Vagina (tissue), 2 donors: ENCODE measurements at regions not wholly inside any gene's neighbourhood (a gene's known extent, or its start where the extent isn't known, plus 50 kb on each side); places are given as distances from the start of the nearest gene placed in this dataset.
"Not testable (repeated sequence)": the region's sequence is repeated elsewhere in the genome, so short reads cannot be mapped to it uniquely, and the experiment has no call there.

Source experiments
- DNase-seq, 2 donors: peaks; one replicate each; pipeline ENCODE4 v3.0.0-alpha.2; 2017; ENCODE audit errors: extremely low spot score in 2 of 2
- H3K27ac ChIP-seq: fragments of 200-600 bp; sonication (generic); one replicate; pipeline ENCODE4 v1.5.1; 2019
- H3K27me3 ChIP-seq: fragments of 200-600 bp; sonication (generic); one replicate; pipeline ENCODE4 v1.5.1; 2019
- H3K36me3 ChIP-seq, 2 donors: fragments of 200-600 bp; sonication (generic); one replicate each; pipeline ENCODE4 v1.5.1; 2017 to 2019
- H3K4me1 ChIP-seq: fragments of 200-600 bp; sonication (generic); one replicate; pipeline ENCODE4 v1.5.1; 2019
- H3K4me3 ChIP-seq, 2 donors: fragments of 200-600 bp; sonication (generic); 1 replicate in 1 of 2; 2 replicates in 1 of 2; pipeline ENCODE4 v1.5.1; 2016 to 2019
- H3K9me3 ChIP-seq: fragments of 200-600 bp; sonication (generic); one replicate; pipeline ENCODE4 v1.5.1; 2019
- CTCF ChIP-seq, 3 experiments: fragments of 450-650 bp in 2 of 3; fragments of 200-600 bp in 1 of 3; sonication (generic) in 1 of 3; IDR thresholded peaks; one replicate each; pipeline ENCODE4 v1.5.1; 2017 to 2019; ENCODE audit warnings: antibody characterized with exemption in 3 of 3, mild to moderate bottlenecking in 2 of 3, moderate library complexity in 2 of 3
- POLR2A ChIP-seq, 2 donors: fragments of 450-650 bp; IDR thresholded peaks; one replicate each; pipeline ENCODE4 v1.6.1; 2017; ENCODE audit warnings: antibody characterized with exemption in 2 of 2, mild to moderate bottlenecking in 2 of 2, moderate library complexity in 2 of 2
- POLR2AphosphoS5 ChIP-seq, 2 donors: sonication (generic); formaldehyde crosslinking; IDR thresholded peaks; one replicate each; pipeline ENCODE4 v1.9.0; 2017; ENCODE audit warnings: antibody characterized with exemption in 2 of 2, mild to moderate bottlenecking in 2 of 2, low read depth in 1 of 2; ENCODE audit not compliant: insufficient read depth in 1 of 2
- intact Hi-C: fragments of 100-400 bp; cut with DNase I; formaldehyde crosslinking; loops from one replicate; pipeline ENCODE4 v1.15.1; 2023

- H3K9me3 ChIP-seq, H3K27me3 ChIP-seq, H3K4me3 ChIP-seq, H3K4me1 ChIP-seq, H3K27ac ChIP-seq, H3K36me3 ChIP-seq, DNase-seq: not testable (repeated sequence)
- intact Hi-C loops, result loop anchor here (5.0 kb wide), 1 partner anchor 176 kb away; no protein-coding TSS in a partner anchor
These were observed 117.7 kb downstream of the ENC1 start for GRCh38 chr5:74522838-74523237.

GRCh38 chr5:74521401-74521800 is 119.1 kb downstream of the ENC1 start:
- TF ChIP-seq POLR2A (IDR thresholded peaks at IDR 0.05) (no peak), CTCF (IDR thresholded peaks at IDR 0.05) (no peak)
- Histone ChIP-seq H3K36me3 (no peaks in the 10 kb centered on the region), H3K9me3 (no peaks in the 10 kb centered on the region), H3K4me1 (no peaks in the 10 kb centered on the region), H3K27ac (no peak overlapping the region), H3K4me3 (no peak overlapping the region), H3K27me3 (no peaks in the 10 kb centered on the region)
- DNase-seq, result no peak
- intact Hi-C loops, result loop anchor here (5.0 kb wide), 1 partner anchor 174 kb away; no protein-coding TSS in a partner anchor

GRCh38 chr5:74519679-74520078 is 120.8 kb downstream of the ENC1 start:
- Histone ChIP-seq H3K36me3 (no peaks in the 10 kb centered on the region), H3K27ac (no peak overlapping the region), H3K9me3 (no peaks in the 10 kb centered on the region), H3K4me3 (no peak overlapping the region), H3K4me1 (no peaks in the 10 kb centered on the region), H3K27me3 (no peaks in the 10 kb centered on the region)
- DNase-seq, result no peak
- intact Hi-C loops, result loop anchor here (5.0 kb wide), 1 partner anchor 172 kb away; no protein-coding TSS in a partner anchor
- no peak for TF ChIP-seq POLR2AphosphoS5 (IDR thresholded peaks at IDR 0.05; ENCODE audit: insufficient read depth in 1 of 2, low read depth in 1 of 2)
- no peak for TF ChIP-seq POLR2A (IDR thresholded peaks at IDR 0.05)
- no peak for TF ChIP-seq CTCF (IDR thresholded peaks at IDR 0.05)

- TF ChIP-seq POLR2AphosphoS5 (IDR thresholded peaks at IDR 0.05; ENCODE audit: insufficient read depth in 1 of 2, low read depth in 1 of 2), result no peak
- no peak for TF ChIP-seq CTCF (IDR thresholded peaks at IDR 0.05)
- TF ChIP-seq POLR2A (IDR thresholded peaks at IDR 0.05), result no peak
- intact Hi-C loops, result no loop called here
- H3K36me3 ChIP-seq, result no peaks in the 10 kb centered on the region
- DNase-seq, result no peak
- H3K4me1 ChIP-seq, result no peaks in the 10 kb centered on the region
- no peak overlapping the region for H3K4me3 ChIP-seq
- no peaks in the 10 kb centered on the region for H3K27me3 ChIP-seq
- H3K9me3 ChIP-seq, result no peaks in the 10 kb centered on the region
- no peak overlapping the region for H3K27ac ChIP-seq
These were observed 121.4 kb downstream of the ENC1 start for GRCh38 chr5:74519161-74519571.

- intact Hi-C loops, result no loop called here
- Histone ChIP-seq H3K4me1 (no peaks in the 10 kb centered on the region), H3K4me3 (no peak overlapping the region), H3K9me3 (no peaks in the 10 kb centered on the region), H3K36me3 (no peaks in the 10 kb centered on the region), H3K27me3 (no peaks in the 10 kb centered on the region), H3K27ac (no peak overlapping the region)
- no peak for DNase-seq
- TF ChIP-seq POLR2AphosphoS5 (IDR thresholded peaks at IDR 0.05; ENCODE audit: insufficient read depth in 1 of 2, low read depth in 1 of 2) (no peak), POLR2A (IDR thresholded peaks at IDR 0.05) (no peak), CTCF (IDR thresholded peaks at IDR 0.05) (no peak)
These were observed 122.8 kb downstream of the ENC1 start for GRCh38 chr5:74517700-74518099.

- Histone ChIP-seq H3K4me1 (no peaks in the 10 kb centered on the region), H3K4me3 (no peak overlapping the region), H3K36me3 (no peaks in the 10 kb centered on the region), H3K27ac (no peak overlapping the region), H3K27me3 (no peaks in the 10 kb centered on the region), H3K9me3 (no peaks in the 10 kb centered on the region)
- intact Hi-C loops, result no loop called here
- no peak for DNase-seq
- TF ChIP-seq POLR2A (IDR thresholded peaks at IDR 0.05), result no peak
- no peak for TF ChIP-seq CTCF (IDR thresholded peaks at IDR 0.05)
- TF ChIP-seq POLR2AphosphoS5 (IDR thresholded peaks at IDR 0.05; ENCODE audit: insufficient read depth in 1 of 2, low read depth in 1 of 2), result no peak
These were observed 124.3 kb downstream of the ENC1 start for GRCh38 chr5:74516211-74516636.
